Right ventricle myocardium superior (tissue), 1 donor: ENCODE measurements at regions not wholly inside any gene's neighbourhood (a gene's known extent, or its start where the extent isn't known, plus 50 kb on each side); places are given as distances from the start of the nearest gene placed in this dataset.
A peak's percentile ranks its signal among the peaks of the same experiment; 100 is the strongest.
"Not testable (repeated sequence)": the region's sequence is repeated elsewhere in the genome, so short reads cannot be mapped to it uniquely, and the experiment has no call there.

Experiments
- ATAC-seq: fragments of 200-7000 bp; cut with Tn5 transposase; one replicate; pipeline ENCODE4 v1.9.1; 2020; ENCODE audit warnings: mild to moderate bottlenecking; ENCODE audit not compliant: poor library complexity
- DNase-seq: peaks from one replicate; pipeline ENCODE4 v3.0.0-alpha.2; 2020
- intact Hi-C: fragments of 100-400 bp; cut with DNase I; formaldehyde crosslinking; loops from one replicate; pipeline ENCODE4 v1.11.2; 2022
- donor health status: DM: no; HTN: yes; CAD: no; lungs with severe emphysema.

- ATAC-seq (no peak), DNase-seq (no peak)
- intact Hi-C loops: loop anchor here (5.0 kb wide), 2 partner anchors 88 to 163 kb away; no protein-coding TSS in a partner anchor
These were observed 50.4 kb upstream of the ARHGEF7 start for GRCh38 chr13:111064661-111065060.

GRCh38 chr13:111062966-111063365 is 52.1 kb upstream of the ARHGEF7 start:
- no peak for DNase-seq
- ATAC-seq: no peak
- intact Hi-C loops: no loop called here

GRCh38 chr13:111062305-111062704 is 52.8 kb upstream of the ARHGEF7 start:
- intact Hi-C loops: no loop called here
- ATAC-seq (no peak), DNase-seq (no peak)

- ATAC-seq (no peak), DNase-seq (no peak)
- intact Hi-C loops: no loop called here
These were observed 53.6 kb upstream of the ARHGEF7 start for GRCh38 chr13:111061358-111062045.

GRCh38 chr13:111060237-111060919 is 54.7 kb upstream of the ARHGEF7 start:
- DNase-seq (no peak), ATAC-seq (no peak)
- intact Hi-C loops: no loop called here

GRCh38 chr13:111058796-111059506 is 56.2 kb upstream of the ARHGEF7 start:
- DNase-seq (no peak), ATAC-seq (no peak)
- intact Hi-C loops: loop anchor here (10.0 kb wide), 1 partner anchor 464 kb away; no protein-coding TSS in a partner anchor

GRCh38 chr13:111058339-111058738 is 56.8 kb upstream of the ARHGEF7 start:
- DNase-seq: not testable (repeated sequence)
- intact Hi-C loops: loop anchor here (10.0 kb wide), 1 partner anchor 464 kb away; no protein-coding TSS in a partner anchor

GRCh38 chr13:111051726-111052232 is 63.3 kb upstream of the ARHGEF7 start:
- intact Hi-C loops: loop anchor here (10.0 kb wide), 1 partner anchor 457 kb away; no protein-coding TSS in a partner anchor
- not testable (repeated sequence) for ATAC-seq, DNase-seq

More at GRCh38 chr13:111058339-111058738, 56.8 kb upstream of the ARHGEF7 start:
- not testable (repeated sequence) for ATAC-seq

- no peak for ATAC-seq
- DNase-seq: no peak
- intact Hi-C loops: loop anchor here (10.0 kb wide), 1 partner anchor 456 kb away; no protein-coding TSS in a partner anchor
These were observed 63.9 kb upstream of the ARHGEF7 start for GRCh38 chr13:111051041-111051725.

GRCh38 chr13:111050539-111050879 is 64.6 kb upstream of the ARHGEF7 start:
- DNase-seq (no peak), ATAC-seq (no peak)
- intact Hi-C loops: loop anchor here (10.0 kb wide), 1 partner anchor 456 kb away; no protein-coding TSS in a partner anchor

- no peak for DNase-seq
- intact Hi-C loops: loop anchor here (10.0 kb wide), 2 partner anchors 125 to 455 kb away; no protein-coding TSS in a partner anchor
- ATAC-seq: peak; percentile 57
These were observed 65.1 kb upstream of the ARHGEF7 start for GRCh38 chr13:111049791-111050538.

- ATAC-seq (no peak), DNase-seq (no peak)
- intact Hi-C loops: loop anchor here (10.0 kb wide), 1 partner anchor 124 kb away; no protein-coding TSS in a partner anchor
These were observed 66.7 kb upstream of the ARHGEF7 start for GRCh38 chr13:111048387-111048786.

- no peak for DNase-seq
- intact Hi-C loops: loop anchor here (10.0 kb wide), 1 partner anchor 123 kb away; no protein-coding TSS in a partner anchor
These were observed 67.8 kb upstream of the ARHGEF7 start for GRCh38 chr13:111047326-111047725.

GRCh38 chr13:111046590-111047141 is 68.4 kb upstream of the ARHGEF7 start:
- ATAC-seq (peak; percentile 44), DNase-seq (no peak)
- intact Hi-C loops: loop anchor here (10.0 kb wide), 1 partner anchor 122 kb away; no protein-coding TSS in a partner anchor

More at GRCh38 chr13:111047326-111047725, 67.8 kb upstream of the ARHGEF7 start:
- ATAC-seq: no peak

- intact Hi-C loops: loop anchor here (10.0 kb wide), 1 partner anchor 120 kb away; no protein-coding TSS in a partner anchor
- no peak for DNase-seq
- ATAC-seq: no peak
These were observed 69.9 kb upstream of the ARHGEF7 start for GRCh38 chr13:111045170-111045569.

- intact Hi-C loops: loop anchor here (10.0 kb wide), 1 partner anchor 119 kb away; no protein-coding TSS in a partner anchor
- ATAC-seq (no peak), DNase-seq (no peak)
These were observed 70.9 kb upstream of the ARHGEF7 start for GRCh38 chr13:111044087-111044830.
